ENCODE measurements at regions not wholly inside any gene's neighbourhood (a gene's known extent, or its start where the extent isn't known, plus 50 kb on each side); places are given as distances from the start of the nearest gene placed in this dataset.

DNA sequence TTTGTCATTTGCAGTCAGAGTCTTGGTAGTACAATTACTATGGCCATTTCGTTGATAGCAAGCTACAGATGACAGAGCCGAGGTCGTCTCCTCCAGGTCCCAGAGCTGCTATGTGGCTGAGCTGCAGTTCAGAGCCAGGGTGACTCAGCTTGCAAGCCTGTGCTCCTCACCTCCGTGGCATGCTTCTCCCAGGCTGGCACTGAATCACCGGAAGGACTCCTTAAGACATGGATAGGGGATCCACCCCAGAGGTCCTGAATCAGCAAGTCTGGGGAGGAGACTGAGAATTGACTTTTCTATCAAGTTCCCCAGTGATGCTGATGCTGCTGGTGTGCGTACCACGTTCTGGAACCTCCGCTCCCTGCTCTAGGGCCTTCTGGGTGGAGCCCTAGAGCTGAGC, 291.2 kb downstream of the CDH26 start:
- DNase-seq: no peak

DNA sequence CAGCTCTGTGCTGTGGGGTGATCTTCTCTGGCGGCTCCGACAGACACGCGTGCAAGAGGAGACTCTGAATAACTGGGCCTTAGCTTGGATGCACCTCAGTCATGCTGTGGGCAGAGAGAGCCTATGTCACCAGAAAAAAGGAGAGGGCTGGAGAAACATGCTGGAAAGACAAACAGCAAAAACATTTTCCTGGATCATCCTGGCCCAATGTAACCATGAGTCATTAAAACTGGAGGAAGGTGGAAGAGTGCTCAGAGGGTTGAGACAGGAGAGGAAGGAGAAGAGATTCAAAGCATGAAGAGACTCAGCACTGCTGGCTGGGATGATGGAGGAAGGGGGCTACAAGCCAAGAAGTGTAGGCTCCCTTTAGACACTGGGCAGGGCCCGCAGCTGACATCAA, 292.0 kb downstream of the CDH26 start:
- no peak for DNase-seq

DNA sequence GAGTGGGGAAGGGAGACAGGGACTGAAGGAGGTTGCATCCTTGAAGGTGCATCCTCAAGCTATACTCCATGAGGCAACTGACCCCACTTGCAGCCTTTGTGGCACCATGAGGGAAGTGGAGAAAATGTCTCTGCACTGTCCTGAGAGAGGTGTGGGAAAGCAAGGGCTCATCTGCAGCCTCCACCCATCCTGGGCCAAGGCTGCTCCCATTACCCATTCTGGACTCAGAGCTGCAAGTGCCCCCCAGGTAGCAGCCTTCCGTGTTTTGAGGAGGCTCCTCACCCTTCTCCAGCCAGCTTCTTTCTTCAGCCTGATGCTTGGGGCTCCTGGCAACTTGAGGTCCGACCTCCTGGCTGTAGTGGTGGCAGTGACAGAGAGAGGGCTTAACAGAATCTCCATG, 294.6 kb downstream of the CDH26 start:
- DNase-seq: no peak

DNA sequence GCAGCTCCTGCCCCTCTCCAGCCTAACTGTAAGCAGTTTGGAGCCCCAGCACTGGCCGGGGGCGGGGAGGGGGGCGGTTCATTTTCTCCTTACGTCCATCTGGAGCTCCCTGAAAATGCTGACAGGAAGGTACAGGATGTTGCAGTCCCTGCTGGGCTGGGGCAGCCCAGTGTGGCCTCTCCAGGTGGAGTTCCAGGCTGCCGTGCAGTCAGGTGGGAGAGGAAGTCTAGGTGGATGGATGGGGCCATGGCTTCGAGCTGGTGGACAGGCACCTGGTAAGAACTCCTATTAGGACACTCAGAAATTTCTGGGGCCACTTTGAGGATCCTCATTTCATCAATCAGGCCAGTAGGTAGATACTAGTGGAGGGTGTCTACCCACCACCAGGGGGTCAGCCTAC, 295.2 kb downstream of the CDH26 start:
- no peak for DNase-seq

DNA sequence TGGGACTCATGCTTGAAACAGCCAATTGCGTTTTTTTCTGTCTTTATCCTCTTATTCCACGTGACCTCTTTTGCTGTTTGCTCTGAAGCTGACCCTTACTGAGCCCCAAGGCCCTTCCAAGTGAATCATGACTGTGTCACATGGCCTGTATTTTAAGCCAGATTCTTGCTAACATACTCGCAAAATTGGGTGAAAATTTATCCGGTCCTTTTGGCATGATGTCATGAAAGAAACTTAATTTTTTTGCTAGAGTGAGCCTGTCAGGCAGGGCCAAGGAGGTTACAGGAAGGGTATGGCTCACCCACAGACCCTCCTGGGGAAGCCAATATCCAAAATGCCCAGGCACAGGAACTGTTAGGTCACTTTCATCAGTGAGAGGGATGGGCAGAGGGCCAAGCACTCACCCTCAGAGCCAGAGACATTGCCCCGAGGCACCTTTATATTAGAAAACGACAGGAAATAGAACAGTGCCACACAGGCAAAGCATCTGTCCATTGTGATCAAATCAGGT, 296.7 kb downstream of the CDH26 start:
- DNase-seq: no peak

DNA sequence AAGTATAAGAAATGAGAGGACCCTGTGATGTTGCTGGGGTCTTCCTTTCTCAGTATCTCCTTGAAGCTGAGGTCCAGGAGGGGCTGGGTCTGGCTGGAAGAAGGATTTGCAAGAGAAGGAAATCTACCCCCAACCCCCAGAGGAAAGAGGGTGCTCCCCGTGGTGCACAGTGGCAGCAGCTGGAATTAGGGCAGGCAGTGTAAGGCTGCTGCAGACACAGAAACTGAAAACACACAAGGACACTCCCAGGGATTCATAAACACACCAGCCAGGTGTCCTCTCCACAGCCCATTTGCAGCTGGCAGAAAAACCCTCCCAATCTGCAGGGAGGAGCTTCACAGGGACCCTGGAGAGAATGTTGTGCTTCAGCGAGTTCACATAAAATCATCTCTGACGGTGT, 297.2 kb downstream of the CDH26 start:
- DNase-seq: no peak

DNA sequence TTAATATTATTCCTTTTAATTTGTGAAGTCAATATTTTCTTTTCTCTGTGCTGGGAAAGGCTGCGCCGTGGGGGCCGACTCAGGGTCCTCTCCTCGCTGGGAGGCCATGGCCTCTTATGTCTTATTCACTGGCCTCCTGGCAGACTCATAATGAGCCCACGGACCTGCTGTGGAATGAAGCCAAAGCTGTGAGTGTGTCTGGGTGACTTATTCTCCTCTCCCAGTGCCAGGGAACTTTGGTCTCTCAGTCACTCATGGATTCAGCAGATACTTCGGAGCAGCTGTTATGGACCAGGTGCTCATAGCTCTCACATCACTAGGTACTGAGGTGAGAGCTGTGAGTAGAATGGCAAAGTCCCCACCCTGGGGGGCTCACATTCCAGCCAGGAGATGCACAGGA, 297.6 kb downstream of the CDH26 start:
- no peak for DNase-seq

DNA sequence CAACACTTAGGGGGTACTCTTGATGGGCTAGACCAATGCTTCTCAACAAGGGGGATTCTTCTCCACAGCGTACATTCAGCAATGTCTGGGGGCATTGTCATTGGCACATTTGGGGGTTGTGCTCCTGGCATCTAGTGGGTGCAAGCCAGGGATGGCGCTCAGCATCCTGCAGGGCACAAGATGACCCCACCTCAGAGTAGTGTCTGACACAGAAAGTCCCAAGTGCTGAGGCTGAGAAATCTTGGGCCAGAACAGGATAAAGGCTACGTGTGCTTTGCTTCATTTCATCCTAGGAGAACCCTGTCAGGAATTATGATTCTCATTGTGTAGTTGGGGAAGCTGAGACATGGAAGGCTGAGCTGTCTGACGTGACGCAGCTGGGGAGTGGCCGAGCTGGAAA, 298.6 kb downstream of the CDH26 start:
- DNase-seq: no peak

DNA sequence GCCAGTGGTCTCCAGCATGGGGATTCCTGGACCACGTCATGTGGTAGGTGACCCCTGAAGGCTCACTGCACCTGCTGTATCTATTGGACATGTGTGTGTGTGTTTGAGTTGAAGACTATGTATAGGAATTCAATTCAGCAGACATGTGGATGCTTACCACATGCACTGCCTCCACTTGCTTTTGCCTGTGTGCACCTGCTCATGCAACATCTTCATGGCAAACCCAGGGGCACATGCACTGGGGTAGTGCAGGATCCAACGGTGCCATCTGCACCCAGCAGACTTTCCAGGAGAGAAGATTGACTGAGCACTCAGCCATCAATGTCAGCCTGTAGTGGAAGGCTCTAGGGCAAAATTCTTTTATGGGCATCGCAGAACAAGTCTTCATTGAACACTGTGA, 299.4 kb downstream of the CDH26 start:
- no peak for DNase-seq

DNA sequence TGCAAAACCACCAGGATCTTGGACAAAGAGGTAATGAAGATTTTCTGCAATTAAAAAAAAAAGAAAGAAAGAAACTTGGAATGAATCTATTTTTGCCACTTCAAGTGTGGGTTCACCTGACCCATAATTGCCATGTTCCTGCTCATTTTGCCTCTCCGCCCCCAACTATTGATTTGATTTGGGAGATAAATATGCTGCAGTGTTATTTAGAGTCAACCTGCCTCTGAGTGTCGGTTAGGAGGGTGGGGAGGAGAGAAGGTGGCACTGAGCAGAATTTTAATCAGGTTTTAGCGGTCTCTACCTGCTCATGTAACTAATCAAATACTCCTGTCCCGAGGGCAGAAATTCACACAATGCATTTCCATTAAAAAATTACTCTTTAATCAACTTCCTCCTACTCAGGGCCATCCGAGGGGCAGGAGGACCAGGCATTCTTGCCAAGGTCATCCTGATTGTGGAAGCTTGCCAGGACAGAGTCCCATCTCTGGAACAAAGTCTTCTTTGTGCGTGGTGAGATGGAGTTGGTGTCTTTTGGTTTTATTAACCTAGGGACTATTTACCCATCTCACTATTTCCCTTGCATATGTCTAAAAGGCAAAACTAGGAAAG, 300.1 kb downstream of the CDH26 start:
- DNase-seq: no peak

DNA sequence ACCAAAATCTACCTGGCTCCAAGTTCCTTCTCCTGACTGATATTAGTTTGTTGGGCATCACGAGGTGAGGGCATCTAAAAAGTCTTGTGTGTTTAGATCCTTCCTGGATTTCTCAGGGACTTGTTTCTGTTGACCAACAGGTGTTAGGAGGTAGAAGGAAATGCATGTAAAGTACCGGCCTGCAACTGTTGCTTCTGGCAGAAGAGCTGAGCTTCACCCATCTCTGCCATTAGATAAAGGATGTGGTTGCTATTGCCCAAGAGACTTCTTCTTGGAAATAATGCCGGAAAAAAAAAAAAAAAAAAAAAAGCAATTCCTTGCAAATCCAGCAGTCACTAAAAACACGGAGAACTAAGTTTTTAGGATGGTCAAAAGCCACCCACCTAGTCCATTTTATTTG, 303.1 kb downstream of the CDH26 start:
- DNase-seq: no peak

DNA sequence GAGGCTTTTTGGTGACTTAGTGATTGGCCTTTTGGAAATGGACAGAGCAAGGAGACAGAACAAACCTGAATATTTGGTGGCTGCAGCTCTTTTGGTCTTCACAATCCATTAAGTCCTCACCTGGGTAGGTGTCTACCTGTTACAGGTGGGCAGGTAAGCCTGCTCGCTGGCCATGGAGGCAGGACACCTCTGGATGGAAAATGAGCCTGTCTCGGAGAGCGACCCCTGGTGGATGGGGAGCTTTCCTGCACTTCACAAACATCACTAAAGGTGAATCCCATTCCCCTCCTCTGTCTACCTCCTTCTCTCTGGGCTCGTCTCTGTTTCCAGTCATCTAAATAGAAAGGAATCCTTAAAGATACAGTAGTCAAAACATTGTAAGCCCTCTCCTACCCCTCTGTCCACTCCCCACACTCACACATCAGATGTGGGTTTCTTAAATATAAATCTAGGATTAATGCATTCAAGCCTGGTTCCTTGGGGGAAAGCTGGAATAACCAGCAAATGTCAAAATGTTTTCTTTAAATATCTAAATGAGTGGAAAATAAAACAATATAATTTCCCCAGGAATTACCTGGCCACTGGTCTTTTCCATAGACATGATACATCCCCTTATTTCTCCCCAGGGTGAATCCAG, 304.9 kb downstream of the CDH26 start:
- peak; percentile 12 to 50 for DNase-seq

DNA sequence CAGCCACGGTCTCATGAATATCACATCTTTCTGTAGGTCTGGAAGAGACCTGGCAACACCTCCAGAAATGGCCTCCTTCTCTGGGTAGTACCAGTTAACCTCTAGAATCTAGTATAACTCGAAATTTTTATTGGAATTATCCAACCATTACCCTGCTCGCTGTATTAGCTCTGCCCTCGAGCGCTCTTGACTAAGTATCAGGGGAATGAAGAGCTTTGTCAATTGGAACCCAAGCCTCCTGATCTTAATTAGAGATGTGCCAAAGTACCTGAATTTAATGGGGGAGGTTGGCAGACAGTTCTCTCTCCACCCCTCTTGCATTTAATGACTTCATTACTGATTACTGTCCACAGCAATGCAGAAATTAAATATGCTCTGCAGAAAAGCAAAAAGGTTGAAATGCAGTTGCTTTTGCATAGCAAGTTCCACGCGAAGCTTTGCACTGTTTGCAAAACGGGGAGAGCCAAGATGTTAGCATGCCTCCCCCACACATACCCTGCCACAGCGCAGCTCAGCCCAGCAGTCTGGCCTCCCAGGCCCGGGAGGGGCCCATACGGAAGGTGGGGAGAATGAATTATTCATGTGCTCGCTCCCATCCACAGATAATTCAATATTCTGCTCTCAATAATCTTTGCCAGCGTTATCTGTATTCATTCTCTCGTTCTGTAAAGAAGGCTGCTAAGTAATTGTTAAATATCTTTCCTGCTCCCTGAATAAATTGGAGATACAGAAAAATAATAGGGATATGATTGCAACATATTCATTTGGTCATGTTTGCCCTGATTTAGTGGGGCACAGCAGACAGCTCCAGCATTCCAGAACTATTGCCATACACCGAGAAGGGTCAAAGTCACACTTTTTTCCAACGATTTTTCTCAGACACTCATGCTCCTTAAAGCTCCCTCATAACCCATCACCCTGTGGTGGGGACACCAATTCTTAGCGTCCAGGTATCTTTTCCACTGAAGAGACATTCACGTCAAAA, 305.8 kb downstream of the CDH26 start:
- no peak for DNase-seq

DNA sequence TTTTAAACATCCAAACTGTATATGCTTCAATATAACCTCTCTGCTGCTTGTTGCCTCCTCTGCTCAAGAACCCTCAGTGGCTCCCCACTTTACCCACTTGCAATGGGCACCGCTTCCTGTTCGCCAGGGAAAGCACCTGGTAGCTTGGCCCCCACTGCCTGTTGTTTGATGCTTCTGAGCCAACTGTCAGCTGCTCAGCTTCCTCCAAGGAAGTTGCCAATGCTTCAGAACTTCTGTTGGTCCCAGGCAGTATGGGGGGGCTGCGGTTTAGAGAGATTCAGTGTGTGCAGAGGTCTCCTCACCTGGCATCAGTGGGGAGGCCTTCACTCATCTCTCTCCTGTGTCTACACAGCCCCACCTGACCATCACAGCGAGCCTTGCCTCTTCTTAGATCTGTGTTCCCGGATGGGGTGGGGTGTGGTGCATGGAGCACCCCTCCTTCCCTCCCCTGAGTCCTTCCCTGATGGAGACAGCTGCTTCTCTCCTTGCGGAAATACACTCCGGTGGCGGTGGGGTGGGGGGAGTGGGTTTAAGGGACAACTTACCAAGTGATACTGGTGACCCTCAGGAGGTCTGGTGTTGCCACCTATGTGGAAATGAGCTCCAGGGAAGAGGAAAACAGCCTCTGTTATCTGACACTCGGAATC, 308.1 kb downstream of the CDH26 start:
- DNase-seq: no peak

DNA sequence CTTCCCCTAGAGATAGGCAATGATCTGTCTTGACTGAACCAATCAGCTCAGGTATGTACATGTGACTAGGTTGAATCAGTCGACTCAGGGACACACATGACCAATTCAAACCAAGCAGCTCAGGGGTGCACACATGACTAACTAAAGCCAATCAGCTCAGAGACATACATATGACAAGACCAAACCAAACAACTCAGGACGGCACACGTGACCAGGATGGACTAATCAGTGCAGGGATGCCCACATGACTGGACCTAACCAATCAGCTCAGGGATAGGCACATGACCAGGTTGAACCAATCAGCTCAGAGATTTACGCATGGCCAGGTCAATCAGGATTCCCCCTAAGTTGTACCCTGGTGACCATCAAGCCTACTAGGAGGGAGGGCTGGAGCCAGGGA, 310.3 kb downstream of the CDH26 start:
- DNase-seq: no peak

DNA sequence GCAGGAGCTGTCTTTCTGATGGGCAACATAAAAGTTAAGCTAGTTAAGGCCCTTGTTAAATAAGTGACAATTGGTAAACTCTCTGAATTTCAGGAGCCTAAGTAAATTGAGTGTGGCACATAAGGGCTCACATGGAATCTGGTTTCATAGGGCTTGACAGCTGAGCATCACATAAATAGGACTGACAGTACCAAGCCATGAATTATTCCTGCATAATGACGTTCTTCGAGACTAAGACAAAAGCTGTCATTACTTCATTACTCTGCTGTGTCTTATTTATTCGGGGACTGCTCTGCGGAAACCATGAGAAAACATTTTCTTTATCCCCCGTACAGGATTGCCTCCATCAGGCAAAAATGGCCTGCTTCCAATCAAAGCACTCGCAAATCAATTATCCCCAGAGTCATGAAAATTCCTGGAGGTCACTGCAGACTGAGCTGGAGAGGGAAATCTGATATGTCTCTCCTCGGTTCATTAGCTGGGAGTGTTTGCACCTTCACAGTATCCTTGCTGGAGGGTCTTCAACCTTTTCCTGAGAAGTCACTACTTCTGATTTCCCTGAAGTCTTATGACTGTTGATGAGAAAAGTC, 311.4 kb downstream of the CDH26 start:
- no peak for DNase-seq

DNA sequence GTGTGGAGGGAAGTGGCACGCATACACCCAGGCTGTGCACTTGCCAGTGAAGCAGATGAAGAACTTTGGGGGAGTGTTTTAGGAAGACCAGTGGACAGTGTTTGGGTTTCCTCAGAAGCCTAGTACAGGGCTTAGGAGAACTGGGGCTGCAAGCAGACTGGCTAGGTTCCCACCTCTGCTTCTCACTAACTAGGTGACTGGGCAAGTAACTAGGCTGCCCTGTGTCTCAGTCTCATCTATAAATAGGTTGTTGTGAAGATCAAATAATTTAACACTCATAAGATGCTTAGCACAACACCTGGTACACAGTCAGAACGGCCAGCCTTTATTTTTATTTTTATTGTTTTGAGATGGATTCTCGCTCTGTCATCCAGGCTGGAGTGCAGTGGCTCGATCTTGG, 312.1 kb downstream of the CDH26 start:
- no peak for DNase-seq

DNA sequence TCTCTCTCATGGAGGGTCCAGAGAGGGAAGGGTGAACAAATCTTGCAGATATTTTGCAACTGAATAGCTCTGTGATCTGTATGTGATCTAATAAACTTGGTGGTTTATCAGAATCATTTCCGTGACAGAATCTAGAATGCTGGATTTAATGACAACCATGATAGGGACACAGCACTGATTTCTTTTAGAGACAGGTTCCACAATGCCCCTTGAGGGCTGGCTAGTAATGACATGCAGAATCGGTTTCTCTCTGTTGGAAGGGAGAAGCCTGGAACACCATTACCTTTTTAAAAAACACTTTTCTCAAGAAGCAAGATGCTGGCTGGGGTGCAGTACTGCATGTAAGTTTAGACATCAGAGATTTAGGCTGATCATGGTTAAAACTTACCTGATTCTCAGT, 313.4 kb downstream of the CDH26 start:
- DNase-seq: no peak

DNA sequence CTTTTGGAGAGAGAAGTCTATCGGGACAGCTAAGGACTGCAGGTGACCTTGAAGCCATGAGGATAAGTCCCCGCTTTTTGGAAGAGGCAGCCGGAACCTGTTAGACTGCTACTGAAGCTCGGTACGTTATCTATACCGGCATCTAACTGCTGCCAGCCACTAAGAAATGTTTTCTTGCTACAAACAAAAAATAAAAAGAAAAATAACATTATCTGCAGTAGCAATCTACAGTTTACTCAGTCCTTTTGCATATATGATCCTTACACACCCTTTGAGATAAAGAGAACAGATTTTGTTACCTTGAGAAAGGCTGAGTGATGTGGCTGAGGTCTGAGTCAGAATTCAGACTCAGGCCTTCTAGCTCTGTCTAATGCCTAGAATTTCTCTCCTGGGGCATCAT, 314.6 kb downstream of the CDH26 start:
- DNase-seq: no peak

DNA sequence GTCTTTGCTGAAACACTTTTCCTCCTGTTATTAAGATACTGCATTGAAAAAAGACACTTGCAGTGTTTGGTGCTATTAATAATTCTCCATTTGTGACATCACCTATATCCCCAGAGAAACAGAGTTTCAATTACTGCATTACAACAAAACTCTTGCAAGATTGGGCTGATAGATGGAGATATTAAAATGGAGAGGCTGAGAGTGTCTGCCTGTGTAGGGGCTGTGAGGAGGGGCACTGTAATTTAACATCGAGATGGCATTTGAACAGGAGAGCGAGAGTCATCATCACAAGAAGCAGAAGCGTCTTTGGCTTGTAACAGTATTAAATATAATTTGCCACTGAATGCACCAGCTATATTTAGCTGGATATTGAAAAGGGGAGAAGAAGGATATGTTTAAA, 316.5 kb downstream of the CDH26 start:
- DNase-seq: no peak

DNA sequence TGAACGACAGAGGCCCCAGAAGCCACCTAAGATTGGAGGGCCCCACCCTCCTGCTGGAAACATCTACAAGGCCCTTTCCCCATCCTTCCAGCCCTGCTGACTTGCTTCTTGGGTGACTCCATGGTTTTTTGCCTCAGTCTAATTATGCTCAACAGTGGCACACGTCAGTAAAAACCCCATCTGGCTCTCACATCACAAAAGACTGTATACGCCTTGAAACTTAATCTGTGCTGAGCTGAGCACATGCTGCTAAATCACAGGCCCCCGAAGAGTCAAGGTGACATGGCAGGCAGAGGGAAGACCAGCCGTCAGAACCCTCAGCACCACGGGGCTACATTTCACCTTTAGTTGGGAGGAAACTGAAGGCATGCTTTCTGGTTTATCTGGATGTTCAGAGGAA, 323.1 kb downstream of the CDH26 start:
- no peak for DNase-seq

DNA sequence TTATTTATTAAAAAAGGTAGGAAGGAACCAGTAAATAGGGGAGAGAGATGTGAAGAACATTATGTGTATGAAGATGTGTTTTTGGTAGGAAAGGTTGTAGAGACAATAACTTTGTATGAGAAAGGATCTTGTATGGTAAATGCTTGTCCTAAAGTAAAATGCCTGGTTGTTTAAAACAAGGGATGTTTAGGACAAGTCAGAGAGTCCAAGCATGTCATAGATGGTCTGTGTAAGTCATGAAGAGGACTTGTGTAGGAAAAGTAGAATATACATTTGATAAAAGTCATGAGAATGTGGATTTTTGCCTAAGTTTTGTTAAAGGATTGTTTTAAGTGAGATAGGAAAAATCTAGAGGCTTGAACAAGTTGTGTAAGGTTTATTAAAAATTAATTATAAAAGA, 325.1 kb downstream of the CDH26 start:
- DNase-seq: no peak

DNA sequence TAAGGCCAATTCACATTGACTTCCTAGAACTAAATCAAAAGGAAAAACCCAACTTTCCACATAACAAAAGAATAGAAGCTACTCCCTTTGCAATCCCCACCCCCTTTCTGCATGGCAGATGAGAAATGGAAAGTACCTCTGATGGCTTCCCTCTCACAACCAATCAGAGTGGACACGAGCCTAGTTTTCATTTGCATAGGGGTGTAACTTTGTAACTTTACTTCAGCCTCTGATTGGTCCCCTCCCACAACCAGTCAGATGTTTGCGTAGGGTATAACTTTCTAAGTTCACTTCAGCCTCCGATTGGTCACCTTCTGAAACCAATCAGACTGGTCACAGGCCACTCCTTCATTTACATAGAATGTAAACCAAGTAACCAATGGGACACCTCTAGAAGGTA, 328.5 kb downstream of the CDH26 start:
- DNase-seq: no peak
